Pulmonary artery endothelial cell (primary cell): ENCODE measurements at regions not wholly inside any gene's neighbourhood (a gene's known extent, or its start where the extent isn't known, plus 50 kb on each side); places are given as distances from the start of the nearest gene placed in this dataset.

Source experiments
- DNase-seq: peaks from one replicate; pipeline ENCODE4 v3.0.0-alpha.2; 2011; ENCODE audit warnings: low read depth, low spot score

GRCh38 chr6:82015043-82015442 is 232.5 kb downstream of the IBTK start:
- no peak for DNase-seq

GRCh38 chr6:82013561-82014530 is 233.7 kb downstream of the IBTK start:
- DNase-seq: no peak

GRCh38 chr6:82006027-82006738 is 241.4 kb downstream of the IBTK start:
- no peak for DNase-seq

- DNase-seq: no peak
These were observed 247.0 kb downstream of the IBTK start for GRCh38 chr6:82000551-82000950.

GRCh38 chr6:81999826-82000225 is 247.3 kb upstream of the TENT5A start:
- DNase-seq: no peak

- DNase-seq: no peak
These were observed 246.8 kb upstream of the TENT5A start for GRCh38 chr6:81999270-81999669.

- no peak for DNase-seq
These were observed 246.0 kb upstream of the TENT5A start for GRCh38 chr6:81998432-81998831.

GRCh38 chr6:81997090-81997926 is 244.8 kb upstream of the TENT5A start:
- DNase-seq: no peak

GRCh38 chr6:81996414-81996813 is 243.9 kb upstream of the TENT5A start:
- DNase-seq: no peak

GRCh38 chr6:81995548-81996289 is 243.2 kb upstream of the TENT5A start:
- no peak for DNase-seq

GRCh38 chr6:81988871-81989270 is 236.4 kb upstream of the TENT5A start:
- DNase-seq: no peak

GRCh38 chr6:81988446-81988845 is 236.0 kb upstream of the TENT5A start:
- no peak for DNase-seq

GRCh38 chr6:81987293-81987692 is 234.8 kb upstream of the TENT5A start:
- DNase-seq: no peak

- DNase-seq: no peak
These were observed 232.7 kb upstream of the TENT5A start for GRCh38 chr6:81985191-81985590.

GRCh38 chr6:81984599-81984998 is 232.1 kb upstream of the TENT5A start:
- no peak for DNase-seq

GRCh38 chr6:81981812-81982211 is 229.3 kb upstream of the TENT5A start:
- DNase-seq: peak; percentile 11

- no peak for DNase-seq
These were observed 227.3 kb upstream of the TENT5A start for GRCh38 chr6:81979767-81980166.

- no peak for DNase-seq
These were observed 226.8 kb upstream of the TENT5A start for GRCh38 chr6:81979329-81979728.

- no peak for DNase-seq
These were observed 225.7 kb upstream of the TENT5A start for GRCh38 chr6:81978230-81978629.

GRCh38 chr6:81977486-81977885 is 225.0 kb upstream of the TENT5A start:
- no peak for DNase-seq

GRCh38 chr6:81969814-81970213 is 217.3 kb upstream of the TENT5A start:
- no peak for DNase-seq
